Ishikawa (cell line): ENCODE measurements at regions not wholly inside any gene's neighbourhood (a gene's known extent, or its start where the extent isn't known, plus 50 kb on each side); places are given as distances from the start of the nearest gene placed in this dataset.

Source experiments
- CEBPB ChIP-seq: IDR thresholded peaks from 2 replicates; pipeline ENCODE4 v1.6.1; 2012
- CREB1 ChIP-seq: IDR thresholded peaks from 2 replicates; pipeline ENCODE4 v1.6.1; 2012; ENCODE audit warnings: low read depth
- EGR1 ChIP-seq: IDR thresholded peaks from 2 replicates; pipeline ENCODE4 v1.6.1; 2012
- EP300 ChIP-seq: IDR thresholded peaks from 2 replicates; pipeline ENCODE4 v1.6.1; 2012; ENCODE audit warnings: borderline replicate concordance
- FOXM1 ChIP-seq: IDR thresholded peaks from 2 replicates; pipeline ENCODE4 v1.6.1; 2012; ENCODE audit warnings: low read depth, borderline replicate concordance
- MAX ChIP-seq: IDR thresholded peaks from 2 replicates; pipeline ENCODE4 v1.6.1; 2012
- NFIC ChIP-seq: IDR thresholded peaks from 2 replicates; pipeline ENCODE4 v1.6.1; 2012
- RAD21 ChIP-seq: IDR thresholded peaks from 2 replicates; pipeline ENCODE4 v1.6.1; 2012; ENCODE audit warnings: low read depth
- REST ChIP-seq: IDR thresholded peaks from 2 replicates; pipeline ENCODE4 v1.6.1; 2012; ENCODE audit warnings: low read depth, mild to moderate bottlenecking
- TAF1 ChIP-seq: IDR thresholded peaks from 2 replicates; pipeline ENCODE4 v1.6.1; 2012; ENCODE audit warnings: low read depth, mild to moderate bottlenecking
- TCF12 ChIP-seq: IDR thresholded peaks from 2 replicates; pipeline ENCODE4 v1.6.1; 2012; ENCODE audit warnings: low read depth
- TEAD4 ChIP-seq: IDR thresholded peaks from 2 replicates; pipeline ENCODE4 v1.6.1; 2012
- USF1 ChIP-seq: IDR thresholded peaks from 2 replicates; pipeline ENCODE4 v1.6.1; 2012
- YY1 ChIP-seq: IDR thresholded peaks from 2 replicates; pipeline ENCODE4 v1.6.1; 2012; ENCODE audit warnings: low read depth
- ZBTB7A ChIP-seq: IDR thresholded peaks from 2 replicates; pipeline ENCODE4 v1.6.1; 2012; ENCODE audit warnings: low read depth

- TF ChIP-seq MAX (no peak), TCF12 (no peak), FOXM1 (no peak), CREB1 (no peak), CEBPB (no peak), TEAD4 (no peak), TAF1 (no peak), YY1 (no peak), ZBTB7A (no peak), RAD21 (no peak), USF1 (no peak), NFIC (no peak), EGR1 (no peak), EP300 (no peak)
Observed at GRCh38 chr4:27189683-27190082, 329.0 kb downstream of the STIM2 start.

GRCh38 chr4:27191592-27191991, 331.0 kb downstream of the STIM2 start:
- TF ChIP-seq NFIC (no peak), CEBPB (no peak), RAD21 (no peak), TAF1 (no peak), YY1 (no peak), EGR1 (no peak), USF1 (no peak), REST (no peak), EP300 (no peak), ZBTB7A (no peak)

- TF ChIP-seq EP300 = no peak
- no peak for TF ChIP-seq RAD21
- no peak for TF ChIP-seq FOXM1
- no peak for TF ChIP-seq MAX
- no peak for TF ChIP-seq TAF1
- no peak for TF ChIP-seq ZBTB7A
- no peak for TF ChIP-seq TEAD4
- no peak for TF ChIP-seq USF1
- no peak for TF ChIP-seq CEBPB
- no peak for TF ChIP-seq YY1
- TF ChIP-seq CREB1 = no peak
- TF ChIP-seq REST = no peak
- TF ChIP-seq EGR1 = no peak
- no peak for TF ChIP-seq TCF12
- no peak for TF ChIP-seq NFIC
Observed at GRCh38 chr4:27194599-27195176, 334.0 kb downstream of the STIM2 start.

- no peak for TF ChIP-seq EP300
- TF ChIP-seq YY1 = no peak
Observed at GRCh38 chr4:27198246-27198645, 337.6 kb downstream of the STIM2 start.

- TF ChIP-seq TEAD4 (no peak), EGR1 (no peak), EP300 (no peak), FOXM1 (no peak)
Observed at GRCh38 chr4:27198971-27199370, 338.3 kb downstream of the STIM2 start.

- no peak for TF ChIP-seq CREB1
- TF ChIP-seq TCF12 = no peak
- no peak for TF ChIP-seq USF1
- no peak for TF ChIP-seq MAX
- no peak for TF ChIP-seq REST
- no peak for TF ChIP-seq RAD21
- TF ChIP-seq FOXM1 = no peak
Observed at GRCh38 chr4:27206009-27206408, 345.4 kb downstream of the STIM2 start.
